Upper lobe of left lung (tissue), 6 donors: ENCODE measurements at regions not wholly inside any gene's neighbourhood (a gene's known extent, or its start where the extent isn't known, plus 50 kb on each side); places are given as distances from the start of the nearest gene placed in this dataset.

Experiments used
- ATAC-seq, 2 donors: fragments of 200-7000 bp; cut with Tn5 transposase; one replicate each; pipeline ENCODE4 v1.9.1; 2022; ENCODE audit warnings: mild to moderate bottlenecking in 2 of 2, moderate library complexity in 2 of 2; ENCODE audit not compliant: low FRiP score in 2 of 2
- DNase-seq, 2 donors: peaks; one replicate each; pipeline ENCODE4 v3.0.0-alpha.2; 2019 to 2020
- H3K27ac ChIP-seq, 4 donors: fragments of 200-600 bp; sonication (generic); one replicate each; pipeline ENCODE4 v1.5.1; 2016 to 2019
- H3K27me3 ChIP-seq, 4 donors: fragments of 200-600 bp; sonication (generic); one replicate each; pipeline ENCODE4 v1.5.1; 2017 to 2019
- H3K36me3 ChIP-seq, 4 donors: fragments of 200-600 bp; sonication (generic); one replicate each; pipeline ENCODE4 v1.5.1; 2016 to 2019
- H3K4me1 ChIP-seq, 4 donors: fragments of 200-600 bp; sonication (generic); one replicate each; pipeline ENCODE4 v1.5.1; 2018 to 2019
- H3K4me3 ChIP-seq, 4 donors: fragments of 200-600 bp; sonication (generic); one replicate each; pipeline ENCODE4 v1.5.1; 2017 to 2019; ENCODE audit warnings: mild to moderate bottlenecking in 2 of 4, moderate library complexity in 1 of 4
- H3K9me3 ChIP-seq, 4 donors: fragments of 200-600 bp; sonication (generic); one replicate each; pipeline ENCODE4 v1.5.1; 2018 to 2019
- CTCF ChIP-seq, 6 experiments: fragments of 450-650 bp in 4 of 6; fragments of 200-600 bp in 2 of 6; sonication (generic) in 2 of 6; IDR thresholded peaks; one replicate each; pipeline ENCODE4 v1.5.1; 2016 to 2019; ENCODE audit warnings: antibody characterized with exemption in 6 of 6
- EP300 ChIP-seq, 4 donors: sonication (generic); formaldehyde crosslinking; IDR thresholded peaks; one replicate each; pipeline ENCODE4 v1.5.1; 2017; ENCODE audit warnings: antibody characterized with exemption in 4 of 4, control low read depth in 2 of 4
- POLR2A ChIP-seq, 4 donors: fragments of 450-650 bp; IDR thresholded peaks; one replicate each; pipeline ENCODE4 v1.5.1; 2016 to 2017; ENCODE audit warnings: antibody characterized with exemption in 4 of 4, mild to moderate bottlenecking in 2 of 4
- POLR2AphosphoS5 ChIP-seq, 2 donors: sonication (generic); formaldehyde crosslinking; IDR thresholded peaks; one replicate each; pipeline ENCODE4 v1.5.1; 2017; ENCODE audit warnings: antibody characterized with exemption in 2 of 2
- WGBS, 2 donors: methylation state at CpG; one replicate each; pipeline ENCODE4 v1.1.5; 2017 to 2018; 5-methylcytosine and 5-hydroxymethylcytosine counted together
- donor health status: DM: no; HTN: no; CAD: no; lungs with moderate emphysema.
- donor health status: DM: no; HTN: yes; CAD: no; lungs with severe emphysema.

- H3K36me3 ChIP-seq: no peaks in the 10 kb centered on the region
- no peak for DNase-seq
- no peaks in the 10 kb centered on the region for H3K4me1 ChIP-seq
- no peak for ATAC-seq
- WGBS, 2 donors: 66 to 73% methylated on average over 7 of the region's 7 CpGs
- H3K4me3 ChIP-seq: no peak overlapping the region
- TF ChIP-seq EP300 (IDR thresholded peaks at IDR 0.05): no peak
- TF ChIP-seq CTCF (IDR thresholded peaks at IDR 0.05): no peak
- TF ChIP-seq POLR2AphosphoS5 (IDR thresholded peaks at IDR 0.05): no peak
- no peak for TF ChIP-seq POLR2A (IDR thresholded peaks at IDR 0.05)
- no peaks in the 10 kb centered on the region for H3K9me3 ChIP-seq
- no peak overlapping the region for H3K27ac ChIP-seq
- no peaks in the 10 kb centered on the region for H3K27me3 ChIP-seq
These were observed 812.7 kb upstream of the MIR17HG start for GRCh38 chr13:90534617-90535370.

- no peak for DNase-seq
These were observed 812.1 kb upstream of the MIR17HG start for GRCh38 chr13:90535421-90535820.

GRCh38 chr13:90538063-90538462, 809.4 kb upstream of the MIR17HG start:
- DNase-seq: no peak
- no peaks in the 10 kb centered on the region for H3K9me3 ChIP-seq

More at GRCh38 chr13:90535421-90535820, 812.1 kb upstream of the MIR17HG start:
- Histone ChIP-seq H3K4me3 (no peak overlapping the region), H3K9me3 (no peaks in the 10 kb centered on the region), H3K4me1 (no peaks in the 10 kb centered on the region), H3K36me3 (no peaks in the 10 kb centered on the region), H3K27ac (no peak overlapping the region), H3K27me3 (no peaks in the 10 kb centered on the region)
- TF ChIP-seq CTCF (IDR thresholded peaks at IDR 0.05): no peak
- TF ChIP-seq POLR2AphosphoS5 (IDR thresholded peaks at IDR 0.05): no peak
- TF ChIP-seq POLR2A (IDR thresholded peaks at IDR 0.05): no peak
- no peak for TF ChIP-seq EP300 (IDR thresholded peaks at IDR 0.05)
- WGBS, 2 donors: 83 to 85% methylated on average over 2 of the region's 2 CpGs
- ATAC-seq: no peak

GRCh38 chr13:90541346-90541745, 806.1 kb upstream of the MIR17HG start:
- Histone ChIP-seq H3K27me3 (no peaks in the 10 kb centered on the region), H3K9me3 (peaks cover 0 to 4% (median 0%) of the 10 kb centered on the region in 4 donors), H3K4me3 (no peak overlapping the region), H3K36me3 (no peaks in the 10 kb centered on the region), H3K4me1 (no peaks in the 10 kb centered on the region), H3K27ac (no peak overlapping the region)
- DNase-seq (no peak), ATAC-seq (no peak)
- TF ChIP-seq EP300 (IDR thresholded peaks at IDR 0.05) (no peak), POLR2AphosphoS5 (IDR thresholded peaks at IDR 0.05) (no peak), POLR2A (IDR thresholded peaks at IDR 0.05) (no peak), CTCF (IDR thresholded peaks at IDR 0.05) (no peak)

More at GRCh38 chr13:90538063-90538462, 809.4 kb upstream of the MIR17HG start:
- WGBS, 2 donors: 75 to 89% methylated on average over 2 of the region's 2 CpGs
- Histone ChIP-seq H3K27ac (no peak overlapping the region), H3K27me3 (no peaks in the 10 kb centered on the region), H3K4me1 (no peaks in the 10 kb centered on the region), H3K36me3 (no peaks in the 10 kb centered on the region), H3K4me3 (no peak overlapping the region)
- no peak for ATAC-seq
- TF ChIP-seq POLR2A (IDR thresholded peaks at IDR 0.05): no peak
- no peak for TF ChIP-seq CTCF (IDR thresholded peaks at IDR 0.05)
- TF ChIP-seq POLR2AphosphoS5 (IDR thresholded peaks at IDR 0.05): no peak
- TF ChIP-seq EP300 (IDR thresholded peaks at IDR 0.05): no peak
